Activated T-cell treated with anti-CD3 and anti-CD28 coated beads, Interleukin-2, amount 50 U/mL, for 72 hours (primary cell): ENCODE measurements at regions not wholly inside any gene's neighbourhood (a gene's known extent, or its start where the extent isn't known, plus 50 kb on each side); places are given as distances from the start of the nearest gene placed in this dataset.
A peak's percentile ranks its signal among the peaks of the same experiment; 100 is the strongest.

Source experiments
- ATAC-seq, 2 donors: fragments of 150-1000 bp; cut with Tn5 transposase; replicated peaks in 1 of 2; 2 replicates each; pipeline ENCODE4 v1.10.0; 2021; ENCODE audit warnings: moderate library complexity in 2 of 2, mild to moderate bottlenecking in 1 of 2
- DNase-seq, 2 donors: peaks; one replicate each; pipeline ENCODE4 v3.0.0; 2021 to 2022; ENCODE audit warnings: mixed read lengths in 1 of 2
- H3K27ac Mint-ChIP-seq: one replicate; pipeline ENCODE4 v1.8.0; 2022; ENCODE audit warnings: mild to moderate bottlenecking, moderate library complexity, mixed read lengths
- H3K27me3 Mint-ChIP-seq: one replicate; pipeline ENCODE4 v1.8.0; 2022; ENCODE audit warnings: low read depth, mixed read lengths
- H3K36me3 Mint-ChIP-seq, 2 donors: one replicate each; pipeline ENCODE4 v1.8.0; 2022; ENCODE audit warnings: mixed read lengths in 2 of 2, mild to moderate bottlenecking in 1 of 2; ENCODE audit not compliant: insufficient read depth in 2 of 2
- H3K4me1 Mint-ChIP-seq: one replicate; pipeline ENCODE4 v1.8.0; 2022; ENCODE audit warnings: low read depth, mixed read lengths
- H3K4me3 Mint-ChIP-seq, 2 donors: one replicate each; pipeline ENCODE4 v1.8.0; 2022; ENCODE audit warnings: mild to moderate bottlenecking in 2 of 2, mixed read lengths in 2 of 2, moderate library complexity in 2 of 2
- H3K9me3 Mint-ChIP-seq, 2 donors: one replicate each; pipeline ENCODE4 v1.8.0; 2022; ENCODE audit warnings: mixed read lengths in 2 of 2

DNA sequence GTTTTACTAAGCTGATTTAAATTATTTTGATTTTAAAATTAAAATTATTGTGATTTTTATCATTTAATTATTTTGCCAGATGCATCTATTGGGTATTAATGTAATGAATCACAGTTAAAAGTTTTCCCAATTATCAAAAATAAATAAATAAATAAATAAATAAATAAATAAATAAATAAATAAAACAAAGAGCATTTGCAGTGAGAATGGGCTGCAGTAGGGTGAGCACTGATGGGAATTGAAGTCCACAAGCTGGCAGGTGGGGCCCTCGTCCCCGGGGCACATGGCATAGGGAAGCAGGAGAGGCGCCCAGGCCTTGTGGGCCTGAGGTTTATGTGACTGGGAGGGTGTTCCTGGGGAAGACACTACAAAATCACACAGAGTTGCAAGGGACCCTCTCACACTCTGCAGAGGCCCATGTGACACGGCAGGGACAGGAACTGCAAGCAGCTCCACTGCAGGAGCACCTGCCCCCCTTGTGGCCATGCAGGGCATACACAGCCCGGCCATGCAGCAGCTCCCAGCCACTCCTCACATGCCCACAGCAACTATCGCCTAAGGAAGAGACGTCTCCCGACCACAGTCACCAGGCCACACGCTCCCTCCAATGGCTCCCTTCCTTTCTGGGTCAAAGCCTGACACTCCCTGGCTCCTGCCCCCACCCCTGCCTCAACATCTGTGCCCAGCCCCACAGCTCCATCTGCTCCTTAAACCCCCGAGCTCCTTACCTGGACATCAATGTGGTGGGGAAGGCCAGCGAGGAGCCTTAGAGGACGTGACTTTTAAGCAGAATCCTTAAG lies 256.3 kb upstream of the SFSWAP start:
- Mint-ChIP-seq H3K4me1 (no peaks in the 10 kb centered on the region), H3K36me3 (peaks cover 0 to 2% of the 10 kb centered on the region in 2 donors), H3K27me3 (peaks cover 29% of the 10 kb centered on the region), H3K27ac (no peak overlapping the region), H3K4me3 (no peak overlapping the region), H3K9me3 (peaks cover 0 to 2% of the 10 kb centered on the region in 2 donors)
- DNase-seq: peak; percentile 43 to 58
- ATAC-seq: peak; percentile 71 to 86

DNA sequence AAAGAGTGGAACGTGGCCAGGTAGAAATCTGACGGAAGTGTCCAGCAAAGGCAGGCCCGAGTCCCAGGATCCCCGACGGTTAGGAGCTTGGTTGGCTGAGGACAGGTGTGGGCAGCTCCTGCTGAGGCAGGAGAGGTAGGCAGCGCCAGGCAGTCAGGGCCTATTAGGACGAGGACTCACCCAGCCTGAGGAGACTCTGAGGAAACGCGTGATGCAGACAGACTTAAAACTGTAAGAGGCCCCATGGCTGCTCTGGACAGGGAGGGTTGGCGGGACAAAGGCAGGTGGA lies 255.7 kb upstream of the SFSWAP start:
- H3K9me3 Mint-ChIP-seq: peaks cover 0 to 2% of the 10 kb centered on the region in 2 donors
- H3K4me1 Mint-ChIP-seq: no peaks in the 10 kb centered on the region
- ATAC-seq (no peak), DNase-seq (no peak)
- no peak overlapping the region for H3K4me3 Mint-ChIP-seq
- H3K36me3 Mint-ChIP-seq: peaks cover 0 to 2% of the 10 kb centered on the region in 2 donors
- H3K27me3 Mint-ChIP-seq: peaks cover 29% of the 10 kb centered on the region
- H3K27ac Mint-ChIP-seq: no peak overlapping the region

DNA sequence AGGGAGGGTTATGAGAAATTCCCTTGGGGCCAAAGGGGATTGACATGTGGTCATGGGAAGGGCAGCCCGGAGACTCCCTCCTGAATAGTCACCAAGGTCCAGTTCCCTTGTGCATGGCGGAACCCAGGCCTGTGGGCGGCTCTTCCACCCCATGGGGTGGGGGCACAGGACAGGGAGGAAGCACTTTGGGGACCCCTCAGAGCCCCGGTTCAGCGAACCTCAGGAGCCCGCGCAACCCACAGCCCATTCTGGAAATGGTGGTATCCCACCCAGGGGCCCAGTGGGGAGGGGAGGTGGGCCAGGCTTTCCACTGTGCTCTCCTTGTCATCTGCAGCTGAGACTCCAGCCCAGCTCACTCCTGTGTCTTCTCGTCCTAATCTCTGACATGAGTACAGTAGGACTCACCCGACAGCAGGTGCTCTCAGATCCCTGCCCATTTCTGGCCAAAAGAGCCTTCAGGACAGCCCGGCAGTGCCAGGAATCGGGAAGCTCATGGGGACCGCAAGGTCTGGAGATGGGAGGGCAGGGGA lies 255.2 kb upstream of the SFSWAP start:
- no peak overlapping the region for H3K4me3 Mint-ChIP-seq
- no peak for DNase-seq
- no peak for ATAC-seq
- no peaks in the 10 kb centered on the region for H3K4me1 Mint-ChIP-seq
- peaks cover 0 to 2% of the 10 kb centered on the region in 2 donors for H3K9me3 Mint-ChIP-seq
- no peak overlapping the region for H3K27ac Mint-ChIP-seq
- peaks cover 0 to 2% of the 10 kb centered on the region in 2 donors for H3K36me3 Mint-ChIP-seq
- H3K27me3 Mint-ChIP-seq: peaks cover 24% of the 10 kb centered on the region

DNA sequence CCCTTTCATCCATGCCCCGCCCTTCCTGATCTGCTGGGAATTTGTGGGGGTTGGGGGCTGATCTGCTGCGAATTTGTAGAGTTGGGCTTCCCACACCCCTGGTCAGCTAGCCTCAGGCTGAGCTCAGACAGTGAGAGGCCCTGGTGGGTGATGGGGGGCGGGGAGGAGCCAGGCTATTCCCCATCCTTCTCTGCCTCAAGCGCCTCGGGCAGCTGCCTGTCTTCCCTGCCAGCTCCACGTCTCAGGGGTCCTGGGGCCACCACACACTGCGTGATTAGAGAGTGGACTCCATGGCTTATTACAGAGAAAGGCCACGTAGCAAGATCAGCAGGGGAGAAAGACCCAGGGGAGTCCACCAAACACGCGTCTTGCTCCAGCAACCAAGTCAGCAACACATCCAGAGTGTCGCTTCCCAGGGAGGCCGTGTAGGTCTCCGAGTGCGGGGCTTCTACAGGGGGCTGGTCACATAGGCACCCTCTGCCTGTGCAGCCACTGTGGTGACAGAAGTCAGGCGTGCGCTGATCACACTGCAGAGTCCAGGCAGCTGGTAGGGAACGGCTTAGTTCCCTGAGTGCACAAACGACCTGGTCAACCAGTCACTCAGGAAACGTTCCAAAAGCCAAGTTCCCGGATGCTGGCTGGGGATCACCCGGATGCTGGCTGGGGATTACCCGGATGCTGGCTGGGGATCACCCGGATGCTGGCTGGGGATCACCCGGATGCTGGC lies 254.4 kb upstream of the SFSWAP start:
- ATAC-seq (no peak), DNase-seq (no peak)
- Mint-ChIP-seq H3K4me3 (no peak overlapping the region), H3K27ac (no peak overlapping the region), H3K9me3 (no peaks in the 10 kb centered on the region), H3K4me1 (no peaks in the 10 kb centered on the region), H3K36me3 (peaks cover 0 to 2% of the 10 kb centered on the region in 2 donors), H3K27me3 (peaks cover 22% of the 10 kb centered on the region)

DNA sequence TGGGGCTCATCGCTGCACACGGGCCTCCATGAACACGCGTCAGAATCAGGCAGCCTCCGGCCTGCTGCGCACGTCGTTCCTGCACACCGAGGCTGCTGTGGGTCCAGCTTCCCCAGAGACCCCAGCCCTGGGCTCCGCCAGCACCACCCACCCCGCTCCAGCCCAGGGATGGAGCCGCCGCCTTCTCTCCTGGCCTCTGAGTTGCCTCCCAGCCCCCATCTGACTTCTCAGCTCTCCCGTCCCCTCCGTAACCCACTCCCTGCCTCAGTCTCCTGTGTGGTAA lies 253.9 kb upstream of the SFSWAP start:
- ATAC-seq: no peak
- Mint-ChIP-seq H3K27ac (no peak overlapping the region), H3K9me3 (no peaks in the 10 kb centered on the region), H3K4me3 (no peak overlapping the region), H3K27me3 (peaks cover 17% of the 10 kb centered on the region), H3K36me3 (peaks cover 0 to under 1% of the 10 kb centered on the region in 2 donors), H3K4me1 (no peaks in the 10 kb centered on the region)
- DNase-seq: no peak

DNA sequence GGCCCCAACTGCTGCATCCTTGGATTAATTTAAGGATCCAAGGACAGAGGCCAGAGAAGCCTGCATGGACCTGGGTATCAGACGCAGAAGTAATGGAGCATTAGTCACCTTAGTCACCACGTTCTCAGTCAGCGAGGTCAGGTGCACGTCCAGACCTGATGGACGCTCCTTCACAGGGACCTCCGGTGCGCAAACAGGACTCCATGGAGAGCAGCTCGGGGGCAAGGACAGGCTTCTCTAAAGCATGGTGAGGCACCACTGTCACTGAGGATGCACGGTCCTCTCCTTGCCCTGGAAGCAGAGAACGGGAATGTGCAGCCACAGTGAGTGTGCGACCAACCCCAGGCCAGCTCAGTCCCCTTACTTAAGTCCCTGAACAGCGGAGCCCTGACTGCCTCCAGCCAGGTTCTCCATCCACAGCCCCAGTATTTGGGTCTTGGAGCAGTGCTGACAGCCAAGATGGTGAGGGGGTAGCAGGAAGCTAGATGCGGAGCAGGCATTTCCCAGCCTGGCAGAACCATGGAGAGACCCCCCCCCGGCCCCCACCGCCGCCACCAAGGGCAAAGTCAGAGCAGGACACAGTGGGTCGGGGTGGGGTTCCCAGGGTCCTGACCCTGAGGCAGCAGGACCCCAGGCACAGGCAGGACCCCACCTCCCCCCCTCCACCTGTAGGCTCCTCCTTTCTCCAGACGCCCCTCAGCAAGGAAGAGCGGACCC lies 253.4 kb upstream of the SFSWAP start:
- Mint-ChIP-seq H3K4me1 (no peaks in the 10 kb centered on the region), H3K4me3 (no peak overlapping the region), H3K27ac (no peak overlapping the region), H3K9me3 (peaks cover 0 to 1% of the 10 kb centered on the region in 2 donors), H3K27me3 (peaks cover 12% of the 10 kb centered on the region), H3K36me3 (no peaks in the 10 kb centered on the region)
- no peak for ATAC-seq
- no peak for DNase-seq

DNA sequence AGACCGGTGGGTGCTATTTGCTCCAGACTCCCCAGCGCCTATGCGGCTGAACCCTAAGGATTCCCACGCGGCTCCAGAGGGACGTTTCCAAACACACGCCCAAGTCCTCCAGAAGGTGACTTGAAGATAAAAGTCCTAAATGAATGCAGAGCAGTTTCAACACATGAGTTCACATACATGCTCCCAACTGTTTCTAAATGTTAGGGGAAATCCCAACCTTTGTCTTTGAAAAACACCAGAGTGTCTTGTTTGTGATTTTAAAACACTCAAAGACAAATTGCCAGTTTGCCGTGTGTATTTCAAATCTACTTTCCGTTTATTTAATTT lies 252.9 kb upstream of the SFSWAP start:
- DNase-seq (no peak), ATAC-seq (no peak)
- no peaks in the 10 kb centered on the region for H3K36me3 Mint-ChIP-seq

DNA sequence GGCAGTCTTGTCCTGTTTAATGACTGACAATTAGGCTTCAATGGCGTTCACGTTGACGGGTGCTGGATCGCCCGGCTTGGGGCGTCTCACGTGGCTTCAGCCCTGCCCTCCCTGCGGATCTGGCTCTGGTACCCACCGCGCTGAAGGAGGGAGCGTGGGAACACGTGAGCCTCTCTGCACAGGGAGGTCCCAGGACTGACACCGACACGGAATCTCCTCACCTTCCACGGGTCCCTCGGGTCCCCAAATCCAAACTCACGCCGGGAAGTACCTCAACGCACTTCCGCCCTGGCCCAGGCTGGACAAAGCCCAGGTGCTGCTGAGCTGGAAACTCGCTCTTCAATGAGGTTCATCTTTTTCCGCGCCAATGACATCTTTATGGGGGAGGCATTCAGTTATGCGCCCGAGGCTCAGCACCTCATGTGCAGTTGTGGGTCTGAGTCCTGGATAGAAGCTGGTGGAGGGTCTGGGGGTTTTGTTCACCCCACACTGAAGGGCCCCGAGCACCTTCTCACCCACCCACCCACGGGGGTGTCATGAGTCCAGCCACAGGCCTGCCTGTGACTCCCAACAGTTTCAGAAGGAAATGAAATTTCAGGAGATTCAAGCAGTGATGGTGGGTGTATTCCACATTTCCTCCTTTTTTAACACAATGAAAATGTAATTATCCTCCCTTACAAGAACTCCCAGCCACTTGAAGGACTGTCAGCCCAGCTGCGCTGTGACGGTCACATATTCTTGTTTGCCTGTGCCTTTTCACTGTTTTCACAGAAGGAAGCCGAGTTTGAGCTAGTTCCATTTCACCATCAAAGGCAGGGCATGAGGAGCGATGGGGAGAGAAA lies 251.7 kb upstream of the SFSWAP start:
- Mint-ChIP-seq H3K4me1 (no peaks in the 10 kb centered on the region), H3K27me3 (peaks cover 16% of the 10 kb centered on the region), H3K9me3 (peaks cover 0 to 3% of the 10 kb centered on the region in 2 donors), H3K4me3 (no peak overlapping the region), H3K36me3 (no peaks in the 10 kb centered on the region), H3K27ac (no peak overlapping the region)
- no peak for ATAC-seq
- no peak for DNase-seq

More for the DNA sequence above, 252.9 kb upstream of the SFSWAP start:
- Mint-ChIP-seq H3K4me1 (no peaks in the 10 kb centered on the region), H3K27ac (no peak overlapping the region), H3K9me3 (peaks cover 0 to 3% of the 10 kb centered on the region in 2 donors), H3K27me3 (peaks cover 10% of the 10 kb centered on the region), H3K4me3 (no peak overlapping the region)

DNA sequence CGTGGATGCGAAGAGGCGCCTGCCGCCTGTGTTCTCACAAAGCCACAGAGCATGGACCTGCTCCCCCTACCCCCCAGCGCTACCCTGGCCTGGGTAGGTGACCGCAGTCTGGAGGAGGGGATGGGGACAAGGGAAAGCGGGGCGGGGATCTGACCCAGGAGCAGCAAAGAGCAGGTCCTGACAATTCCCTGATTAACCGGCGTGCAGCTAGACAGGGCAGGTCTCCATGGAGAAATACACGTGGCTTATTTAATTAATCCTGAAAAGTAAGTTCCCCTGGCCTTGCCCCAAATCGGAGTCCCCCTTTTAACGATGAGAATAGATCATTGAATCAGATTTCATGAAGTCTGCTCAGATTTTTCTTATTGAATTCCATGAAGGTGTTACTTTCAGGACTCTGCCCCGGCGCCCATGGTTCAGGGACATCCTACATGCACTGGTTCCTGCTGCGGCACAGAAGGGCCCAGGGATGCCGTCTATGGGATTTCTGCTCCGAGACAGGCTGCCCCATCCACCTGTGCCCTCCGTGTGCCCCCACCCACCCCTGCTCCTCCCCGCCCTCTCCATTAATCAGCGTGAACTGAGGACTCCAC lies 251.0 kb upstream of the SFSWAP start:
- ATAC-seq: no peak
- H3K36me3 Mint-ChIP-seq: no peaks in the 10 kb centered on the region
- no peaks in the 10 kb centered on the region for H3K4me1 Mint-ChIP-seq
- H3K27ac Mint-ChIP-seq: no peak overlapping the region
- peaks cover 16% of the 10 kb centered on the region for H3K27me3 Mint-ChIP-seq
- peaks cover 0 to 3% of the 10 kb centered on the region in 2 donors for H3K9me3 Mint-ChIP-seq
- no peak overlapping the region for H3K4me3 Mint-ChIP-seq
- no peak for DNase-seq

DNA sequence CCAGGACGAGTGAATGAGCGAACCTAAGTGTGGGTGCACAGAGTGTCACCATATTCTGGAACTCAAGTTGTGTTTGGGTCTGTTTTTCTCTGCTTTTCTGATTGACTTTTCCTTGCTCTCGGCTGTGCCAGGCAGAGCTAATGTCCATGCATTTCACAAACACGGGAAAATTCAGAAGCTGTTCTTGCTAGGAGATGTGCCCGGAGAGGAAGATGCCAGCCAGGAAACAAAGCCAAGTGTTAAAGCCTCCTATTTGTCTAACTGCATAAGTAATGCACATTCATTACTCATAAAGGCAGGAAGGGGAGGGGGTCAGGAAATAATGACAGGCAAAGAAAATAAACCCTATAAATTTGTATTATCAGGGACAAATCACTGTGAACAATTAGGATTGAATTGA lies 250.4 kb upstream of the SFSWAP start:
- H3K27me3 Mint-ChIP-seq: peaks cover 16% of the 10 kb centered on the region
- no peaks in the 10 kb centered on the region for H3K4me1 Mint-ChIP-seq
- ATAC-seq (no peak), DNase-seq (no peak)
- H3K27ac Mint-ChIP-seq: no peak overlapping the region
- H3K36me3 Mint-ChIP-seq: no peaks in the 10 kb centered on the region
- H3K4me3 Mint-ChIP-seq: no peak overlapping the region
- peaks cover 0 to 3% of the 10 kb centered on the region in 2 donors for H3K9me3 Mint-ChIP-seq

DNA sequence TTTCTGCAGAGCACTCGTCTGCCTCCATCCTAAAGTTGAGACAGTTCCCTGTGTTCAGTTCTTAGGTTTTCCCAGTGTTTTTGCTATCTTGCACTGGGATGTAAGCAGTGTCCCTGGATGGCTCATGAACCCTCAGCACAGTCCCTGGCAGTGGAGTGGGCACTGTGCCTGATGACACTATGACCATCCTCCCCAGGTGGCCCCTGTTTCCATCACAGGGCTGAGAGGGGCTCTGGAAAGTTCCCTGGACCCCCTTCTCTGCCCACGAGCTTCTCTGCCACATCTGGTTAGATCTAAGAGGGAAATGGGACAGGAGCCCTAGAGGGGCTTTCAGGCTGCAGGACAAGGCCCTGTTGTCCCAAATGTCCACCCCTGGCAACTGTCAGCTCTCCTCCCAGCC lies 249.8 kb upstream of the SFSWAP start:
- H3K27me3 Mint-ChIP-seq: peaks cover 16% of the 10 kb centered on the region
- peaks cover 0 to 3% of the 10 kb centered on the region in 2 donors for H3K9me3 Mint-ChIP-seq
- H3K4me3 Mint-ChIP-seq: no peak overlapping the region
- no peaks in the 10 kb centered on the region for H3K4me1 Mint-ChIP-seq
- H3K36me3 Mint-ChIP-seq: no peaks in the 10 kb centered on the region
- no peak overlapping the region for H3K27ac Mint-ChIP-seq
- ATAC-seq (no peak), DNase-seq (no peak)

DNA sequence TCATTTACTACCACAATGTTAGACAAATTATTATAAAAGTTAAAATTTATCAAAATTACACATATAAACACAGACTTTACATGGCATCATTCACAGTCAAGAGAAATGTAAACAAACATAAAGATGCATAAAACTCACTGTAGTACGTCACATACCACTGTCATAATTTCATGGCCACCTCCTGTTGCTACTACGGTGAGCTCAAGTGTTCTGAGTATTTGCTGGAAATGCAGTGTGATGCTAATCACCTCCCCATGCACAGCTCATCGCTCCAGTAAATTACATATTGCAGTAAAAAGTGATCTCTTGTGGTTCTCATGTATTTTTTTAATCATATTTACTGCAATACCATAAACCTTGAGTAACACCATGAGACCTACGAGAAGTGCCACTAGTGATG lies 247.7 kb upstream of the SFSWAP start:
- H3K27ac Mint-ChIP-seq: no peak overlapping the region
- no peak for ATAC-seq
- no peaks in the 10 kb centered on the region for H3K36me3 Mint-ChIP-seq
- peaks cover 0 to 3% of the 10 kb centered on the region in 2 donors for H3K9me3 Mint-ChIP-seq
- H3K27me3 Mint-ChIP-seq: peaks cover 13% of the 10 kb centered on the region
- H3K4me3 Mint-ChIP-seq: no peak overlapping the region
- DNase-seq: no peak
- no peaks in the 10 kb centered on the region for H3K4me1 Mint-ChIP-seq
